WTC11 (cell line): ENCODE measurements at regions not wholly inside any gene's neighbourhood (a gene's known extent, or its start where the extent isn't known, plus 50 kb on each side); places are given as distances from the start of the nearest gene placed in this dataset.

Source experiments
- ATAC-seq: fragments of 200-7000 bp; cut with Tn5 transposase; 2 replicates; pipeline ENCODE4 v1.10.0; 2021; ENCODE audit warnings: mild to moderate bottlenecking, moderate library complexity
- CTCF ChIA-PET: fragments of 300-600 bp; sonication (Branson Sonifier 250); formaldehyde crosslinking; loops from one replicate; lab custom pipeline; 2021; ENCODE audit warnings: antibody characterized with exemption; lab: Charles Lee
- POLR2A ChIA-PET: fragments of 350-600 bp; sonication (Branson Sonifier 250); formaldehyde crosslinking; loops from one replicate; lab custom pipeline; 2021; ENCODE audit warnings: antibody characterized with exemption; lab: Charles Lee
- DNase-seq: peaks from one replicate; pipeline ENCODE4 v3.0.0; 2021; ENCODE audit warnings: low spot score
- H3K27ac Mint-ChIP-seq: 2 replicates; pipeline ENCODE4 v1.8.0; 2021; ENCODE audit warnings: mixed read lengths
- H3K27me3 Mint-ChIP-seq: 2 replicates; pipeline ENCODE4 v1.8.0; 2021; ENCODE audit warnings: low read depth, mild to moderate bottlenecking, moderate library complexity, mixed read lengths
- H3K36me3 Mint-ChIP-seq: 2 replicates; pipeline ENCODE4 v1.8.0; 2021; ENCODE audit warnings: mixed read lengths
- H3K4me1 Mint-ChIP-seq: 2 replicates; pipeline ENCODE4 v1.8.0; 2022; ENCODE audit warnings: mixed read lengths
- H3K4me3 Mint-ChIP-seq: 2 replicates; pipeline ENCODE4 v1.8.0; 2021; ENCODE audit warnings: mild to moderate bottlenecking, moderate library complexity, mixed read lengths
- H3K9me3 Mint-ChIP-seq: 2 replicates; pipeline ENCODE4 v1.8.0; 2021; ENCODE audit warnings: mixed read lengths
- E2F5 ChIP-seq: sonication (generic); formaldehyde crosslinking; IDR thresholded peaks from 2 replicates; pipeline ENCODE4 v1.8.1; 2022; ENCODE audit warnings: mild to moderate bottlenecking, moderate library complexity, missing genetic modification reagents
- ETV6 ChIP-seq: sonication (generic); formaldehyde crosslinking; IDR thresholded peaks from 2 replicates; pipeline ENCODE4 v1.8.1; 2022; ENCODE audit warnings: mild to moderate bottlenecking, missing genetic modification reagents
- GABPB1 ChIP-seq: sonication (generic); formaldehyde crosslinking; IDR thresholded peaks from 2 replicates; pipeline ENCODE4 v1.8.1; 2023; ENCODE audit warnings: mild to moderate bottlenecking, missing genetic modification reagents
- GTF2I ChIP-seq: fragments of 250-450 bp; sonication (Bioruptor Pico); conservative IDR thresholded peaks from 2 replicates; pipeline ENCODE4 v1.4.0; 2021; ENCODE audit warnings: mild to moderate bottlenecking
- IRF1 ChIP-seq: sonication (generic); formaldehyde crosslinking; IDR thresholded peaks from 2 replicates; pipeline ENCODE4 v1.8.0; 2023; ENCODE audit warnings: missing genetic modification reagents
- JAZF1 ChIP-seq: fragments of 250-450 bp; sonication (Bioruptor Pico); IDR thresholded peaks from 2 replicates; pipeline ENCODE4 v1.9.0; 2021; ENCODE audit warnings: moderate library complexity, mild to moderate bottlenecking, inconsistent platforms
- JUN ChIP-seq: sonication (generic); formaldehyde crosslinking; IDR thresholded peaks from 2 replicates; pipeline ENCODE4 v1.8.0; 2023; ENCODE audit warnings: mild to moderate bottlenecking, missing genetic modification reagents
- KAT7 ChIP-seq: sonication (generic); formaldehyde crosslinking; IDR thresholded peaks from 2 replicates; pipeline ENCODE4 v1.8.1; 2023; ENCODE audit warnings: missing genetic modification reagents, mild to moderate bottlenecking, borderline replicate concordance
- MXD4 ChIP-seq: fragments of 250-450 bp; sonication (Bioruptor Pico); IDR thresholded peaks from 2 replicates; pipeline ENCODE4 v1.8.0; 2021; ENCODE audit warnings: mild to moderate bottlenecking, moderate library complexity, borderline replicate concordance
- NR1H2 ChIP-seq: sonication (generic); formaldehyde crosslinking; IDR thresholded peaks from 2 replicates; pipeline ENCODE4 v1.9.0; 2021; ENCODE audit warnings: mild to moderate bottlenecking, moderate library complexity, missing genetic modification reagents
- OVOL2 ChIP-seq: fragments of 250-450 bp; sonication (Bioruptor Pico); IDR thresholded peaks from 2 replicates; pipeline ENCODE4 v1.9.0; 2021; ENCODE audit warnings: mild to moderate bottlenecking, borderline replicate concordance
- RORB ChIP-seq: fragments of 250-450 bp; sonication (Bioruptor Pico); IDR thresholded peaks from 2 replicates; pipeline ENCODE4 v1.9.0; 2021; ENCODE audit warnings: mild to moderate bottlenecking
- STAT6 ChIP-seq: sonication (generic); formaldehyde crosslinking; conservative IDR thresholded peaks from 2 replicates; pipeline ENCODE4 v1.8.1; 2023; ENCODE audit warnings: mild to moderate bottlenecking, low read depth, missing genetic modification reagents, moderate library complexity
- ZNF317 ChIP-seq: sonication (generic); formaldehyde crosslinking; IDR thresholded peaks from 2 replicates; pipeline ENCODE4 v1.8.1; 2023; ENCODE audit warnings: low read depth, mild to moderate bottlenecking, moderate library complexity, missing genetic modification reagents, borderline replicate concordance
- TF ChIP-seq, protein P1 (sequence below): sonication (generic); formaldehyde crosslinking; IDR thresholded peaks from 2 replicates; pipeline ENCODE4 v1.8.1; 2023; ENCODE audit warnings: mild to moderate bottlenecking, missing genetic modification reagents, moderate library complexity
- TF ChIP-seq, protein P2 (sequence below): fragments of 250-450 bp; sonication (Bioruptor Pico); IDR thresholded peaks from 2 replicates; pipeline ENCODE4 v1.8.0; 2021; ENCODE audit warnings: mild to moderate bottlenecking
- TF ChIP-seq, protein P3 (sequence below): sonication (generic); formaldehyde crosslinking; IDR thresholded peaks from 2 replicates; pipeline ENCODE4 v1.8.0; 2023; ENCODE audit warnings: mild to moderate bottlenecking, missing genetic modification reagents
- TF ChIP-seq, protein P4 (sequence below): sonication (generic); formaldehyde crosslinking; IDR thresholded peaks from 2 replicates; pipeline ENCODE4 v1.8.1; 2023; ENCODE audit warnings: mild to moderate bottlenecking, missing genetic modification reagents

- TF ChIP-seq, protein P1, sequence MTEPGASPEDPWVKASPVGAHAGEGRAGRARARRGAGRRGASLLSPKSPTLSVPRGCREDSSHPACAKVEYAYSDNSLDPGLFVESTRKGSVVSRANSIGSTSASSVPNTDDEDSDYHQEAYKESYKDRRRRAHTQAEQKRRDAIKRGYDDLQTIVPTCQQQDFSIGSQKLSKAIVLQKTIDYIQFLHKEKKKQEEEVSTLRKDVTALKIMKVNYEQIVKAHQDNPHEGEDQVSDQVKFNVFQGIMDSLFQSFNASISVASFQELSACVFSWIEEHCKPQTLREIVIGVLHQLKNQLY: no peak
- TF ChIP-seq GTF2I (CRISPR knock-in tag): no peak
- TF ChIP-seq, protein P2, sequence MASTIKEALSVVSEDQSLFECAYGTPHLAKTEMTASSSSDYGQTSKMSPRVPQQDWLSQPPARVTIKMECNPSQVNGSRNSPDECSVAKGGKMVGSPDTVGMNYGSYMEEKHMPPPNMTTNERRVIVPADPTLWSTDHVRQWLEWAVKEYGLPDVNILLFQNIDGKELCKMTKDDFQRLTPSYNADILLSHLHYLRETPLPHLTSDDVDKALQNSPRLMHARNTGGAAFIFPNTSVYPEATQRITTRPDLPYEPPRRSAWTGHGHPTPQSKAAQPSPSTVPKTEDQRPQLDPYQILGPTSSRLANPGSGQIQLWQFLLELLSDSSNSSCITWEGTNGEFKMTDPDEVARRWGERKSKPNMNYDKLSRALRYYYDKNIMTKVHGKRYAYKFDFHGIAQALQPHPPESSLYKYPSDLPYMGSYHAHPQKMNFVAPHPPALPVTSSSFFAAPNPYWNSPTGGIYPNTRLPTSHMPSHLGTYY: no peak
These were observed 111.9 kb upstream of the NFE2L3 start (continued) for GRCh38 chr7:26040085-26040484.

DNA sequence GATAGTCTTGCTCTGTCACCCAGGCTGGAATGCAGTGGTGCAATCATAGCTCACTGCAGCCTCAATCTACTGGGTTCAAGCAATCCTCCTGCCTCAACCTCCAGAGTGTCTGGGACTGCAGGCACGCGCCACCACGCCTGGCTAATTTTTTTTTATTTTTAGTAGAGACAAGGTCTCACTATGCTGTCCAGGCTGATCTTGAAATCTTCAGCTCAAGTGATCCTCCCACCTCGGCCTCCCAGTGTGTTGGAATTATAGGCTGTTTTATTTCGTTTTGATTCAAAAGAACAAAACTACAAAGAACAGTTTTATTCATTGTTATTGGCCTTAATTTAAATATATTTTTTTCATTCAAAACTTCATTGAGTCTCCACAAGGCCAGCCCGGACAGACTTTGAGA is 109.8 kb upstream of the NFE2L3 start:
- CTCF ChIA-PET: no interaction called here
- DNase-seq (no peak), ATAC-seq (no peak)
- H3K27ac Mint-ChIP-seq: no peak overlapping the region
- H3K9me3 Mint-ChIP-seq: peaks cover 9% of the 10 kb centered on the region; the same call in 1 of the 2 replicates
- TF ChIP-seq JAZF1 (CRISPR knock-in tag) (no peak), ETV6 (CRISPR knock-in tag) (no peak), IRF1 (CRISPR knock-in tag) (no peak), JUN (CRISPR knock-in tag) (no peak), E2F5 (CRISPR knock-in tag) (no peak), STAT6 (CRISPR knock-in tag) (no peak), OVOL2 (CRISPR knock-in tag) (no peak), RORB (CRISPR knock-in tag) (no peak), GABPB1 (CRISPR knock-in tag) (no peak), ZNF317 (no peak), MXD4 (CRISPR knock-in tag) (no peak), NR1H2 (no peak), KAT7 (CRISPR knock-in tag) (no peak)
- TF ChIP-seq, protein P3, sequence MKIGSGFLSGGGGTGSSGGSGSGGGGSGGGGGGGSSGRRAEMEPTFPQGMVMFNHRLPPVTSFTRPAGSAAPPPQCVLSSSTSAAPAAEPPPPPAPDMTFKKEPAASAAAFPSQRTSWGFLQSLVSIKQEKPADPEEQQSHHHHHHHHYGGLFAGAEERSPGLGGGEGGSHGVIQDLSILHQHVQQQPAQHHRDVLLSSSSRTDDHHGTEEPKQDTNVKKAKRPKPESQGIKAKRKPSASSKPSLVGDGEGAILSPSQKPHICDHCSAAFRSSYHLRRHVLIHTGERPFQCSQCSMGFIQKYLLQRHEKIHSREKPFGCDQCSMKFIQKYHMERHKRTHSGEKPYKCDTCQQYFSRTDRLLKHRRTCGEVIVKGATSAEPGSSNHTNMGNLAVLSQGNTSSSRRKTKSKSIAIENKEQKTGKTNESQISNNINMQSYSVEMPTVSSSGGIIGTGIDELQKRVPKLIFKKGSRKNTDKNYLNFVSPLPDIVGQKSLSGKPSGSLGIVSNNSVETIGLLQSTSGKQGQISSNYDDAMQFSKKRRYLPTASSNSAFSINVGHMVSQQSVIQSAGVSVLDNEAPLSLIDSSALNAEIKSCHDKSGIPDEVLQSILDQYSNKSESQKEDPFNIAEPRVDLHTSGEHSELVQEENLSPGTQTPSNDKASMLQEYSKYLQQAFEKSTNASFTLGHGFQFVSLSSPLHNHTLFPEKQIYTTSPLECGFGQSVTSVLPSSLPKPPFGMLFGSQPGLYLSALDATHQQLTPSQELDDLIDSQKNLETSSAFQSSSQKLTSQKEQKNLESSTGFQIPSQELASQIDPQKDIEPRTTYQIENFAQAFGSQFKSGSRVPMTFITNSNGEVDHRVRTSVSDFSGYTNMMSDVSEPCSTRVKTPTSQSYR: no peak
- TF ChIP-seq, protein P4, sequence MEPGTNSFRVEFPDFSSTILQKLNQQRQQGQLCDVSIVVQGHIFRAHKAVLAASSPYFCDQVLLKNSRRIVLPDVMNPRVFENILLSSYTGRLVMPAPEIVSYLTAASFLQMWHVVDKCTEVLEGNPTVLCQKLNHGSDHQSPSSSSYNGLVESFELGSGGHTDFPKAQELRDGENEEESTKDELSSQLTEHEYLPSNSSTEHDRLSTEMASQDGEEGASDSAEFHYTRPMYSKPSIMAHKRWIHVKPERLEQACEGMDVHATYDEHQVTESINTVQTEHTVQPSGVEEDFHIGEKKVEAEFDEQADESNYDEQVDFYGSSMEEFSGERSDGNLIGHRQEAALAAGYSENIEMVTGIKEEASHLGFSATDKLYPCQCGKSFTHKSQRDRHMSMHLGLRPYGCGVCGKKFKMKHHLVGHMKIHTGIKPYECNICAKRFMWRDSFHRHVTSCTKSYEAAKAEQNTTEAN (CRISPR knock-in tag): no peak
- no peak overlapping the region for H3K4me3 Mint-ChIP-seq
- no peaks in the 10 kb centered on the region; the same call in 1 of the 2 replicates for H3K27me3 Mint-ChIP-seq
- H3K4me1 Mint-ChIP-seq: peaks cover 11% of the 10 kb centered on the region; the same call in 1 of the 2 replicates
- POLR2A ChIA-PET: no interaction called here
- no peaks in the 10 kb centered on the region for H3K36me3 Mint-ChIP-seq
